ENCODE measurements at regions not wholly inside any gene's neighbourhood (a gene's known extent, or its start where the extent isn't known, plus 50 kb on each side); places are given as distances from the start of the nearest gene placed in this dataset.

DNA sequence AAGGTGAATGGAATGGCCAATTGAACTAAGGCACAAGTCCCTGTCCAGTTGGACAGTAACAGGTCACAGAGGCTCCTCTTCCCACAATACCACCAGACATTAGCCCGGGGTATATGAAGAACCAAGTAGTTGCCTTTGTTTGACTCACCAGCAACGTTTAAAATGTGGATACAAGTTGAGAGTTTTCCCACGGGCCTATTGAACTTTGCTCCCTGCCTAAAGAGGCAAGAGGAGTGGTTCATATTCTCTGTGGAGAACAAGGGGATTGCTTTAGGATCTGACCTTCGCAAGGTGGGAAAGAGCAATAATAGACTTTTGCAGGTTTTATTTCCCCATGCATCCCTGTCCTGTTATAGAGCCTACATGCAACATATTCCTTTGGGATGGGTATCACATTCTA is 177.2 kb downstream of the POU4F1 start:
- no peak for TF ChIP-seq CEBPB (IDR thresholded peaks at IDR 0.05)
- no peak for TF ChIP-seq TEAD4 (IDR thresholded peaks at IDR 0.05)
- no peak for TF ChIP-seq TCF12 (IDR thresholded peaks at IDR 0.05; ENCODE audit: low read depth)
- TF ChIP-seq EGR1 (IDR thresholded peaks at IDR 0.05), result no peak
- TF ChIP-seq MAX (IDR thresholded peaks at IDR 0.05), result no peak
- TF ChIP-seq RAD21 (IDR thresholded peaks at IDR 0.05; ENCODE audit: low read depth), result no peak
- no peak for TF ChIP-seq YY1 (IDR thresholded peaks at IDR 0.05; ENCODE audit: low read depth)
- TF ChIP-seq REST (IDR thresholded peaks at IDR 0.05; ENCODE audit: low read depth), result no peak
- no peak for TF ChIP-seq EP300 (IDR thresholded peaks at IDR 0.05; ENCODE audit: borderline replicate concordance)
- TF ChIP-seq TAF1 (IDR thresholded peaks at IDR 0.05; ENCODE audit: low read depth), result no peak
- TF ChIP-seq FOXM1 (IDR thresholded peaks at IDR 0.05; ENCODE audit: borderline replicate concordance, low read depth), result no peak
- TF ChIP-seq NFIC (IDR thresholded peaks at IDR 0.05), result no peak
- no peak for TF ChIP-seq CREB1 (IDR thresholded peaks at IDR 0.05; ENCODE audit: low read depth)
- no peak for TF ChIP-seq ZBTB7A (IDR thresholded peaks at IDR 0.05; ENCODE audit: low read depth)
